ENCODE measurements at regions not wholly inside any gene's neighbourhood (a gene's known extent, or its start where the extent isn't known, plus 50 kb on each side); places are given as distances from the start of the nearest gene placed in this dataset.

DNA sequence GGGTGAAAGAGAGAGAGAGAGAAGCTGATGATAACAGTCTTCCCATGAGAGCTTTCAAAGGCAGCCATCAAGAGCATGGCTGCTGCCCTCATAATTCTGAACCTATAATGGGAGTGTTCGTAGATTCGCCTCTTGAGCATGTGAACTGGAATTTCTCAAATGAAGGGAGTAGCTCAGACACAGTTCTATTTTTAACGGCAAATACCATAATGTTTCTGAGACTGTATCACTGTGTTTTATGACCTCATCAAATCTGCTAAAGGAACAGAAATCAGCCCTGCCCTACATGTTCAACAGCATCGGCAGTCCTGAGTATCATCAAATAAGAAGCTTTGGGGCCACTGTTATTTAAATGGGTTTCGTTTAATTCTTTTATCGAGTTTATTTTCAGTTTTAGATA lies 645.6 kb downstream of the GALR1 start:
- TF ChIP-seq GATA1 (IDR thresholded peaks at IDR 0.05; ENCODE audit: low read depth, low read length) (no peak), POLR2A (IDR thresholded peaks at IDR 0.05; ENCODE audit: low read length) (no peak)

All from erythroblast (primary cell).